PC-3 (cell line): ENCODE measurements at regions not wholly inside any gene's neighbourhood (a gene's known extent, or its start where the extent isn't known, plus 50 kb on each side); places are given as distances from the start of the nearest gene placed in this dataset.

Experiments used
- ATAC-seq: fragments of 200-7000 bp; cut with Tn5 transposase; 2 replicates; pipeline ENCODE4 v1.9.1; 2020; ENCODE audit warnings: mild to moderate bottlenecking, moderate library complexity
- BruUV-seq: library from RNA; stranded (reverse); fragments of 400-500 nt; replicated peaks from 2 replicates; lab custom pipeline; 2021; lab: Mats Ljungman, UMichigan
- CTCF ChIA-PET: fragments of 300-600 bp; sonication (Branson Sonifier 250); formaldehyde crosslinking; loops from one replicate; lab custom pipeline; 2022; ENCODE audit warnings: antibody characterized with exemption; lab: Charles Lee
- POLR2A ChIA-PET: fragments of 300-600 bp; sonication (Branson Sonifier 250); formaldehyde crosslinking; loops from one replicate; lab custom pipeline; 2022; ENCODE audit warnings: antibody characterized with exemption; ENCODE audit not compliant: unreplicated experiment; lab: Charles Lee
- DNase-seq: peaks from one replicate; pipeline ENCODE4 v3.0.0-alpha.2; 2015
- H2AFZ ChIP-seq: fragments of 300-600 bp; sonication (generic); 2 replicates; pipeline ENCODE4 v1.6.0; 2016; ENCODE audit warnings: antibody characterized with exemption, low read length
- H3F3A ChIP-seq: fragments of 300-600 bp; sonication (generic); one replicate; pipeline ENCODE4 v1.6.0; 2017; ENCODE audit warnings: antibody characterized with exemption, low read length, control low read depth, mild to moderate bottlenecking; ENCODE audit not compliant: unreplicated experiment
- H3K27ac ChIP-seq: fragments of 300-600 bp; sonication (generic); 2 replicates; pipeline ENCODE4 v1.5.1; 2016; ENCODE audit warnings: mild to moderate bottlenecking, low read length
- H3K27me3 ChIP-seq: fragments of 300-600 bp; sonication (generic); 2 replicates; pipeline ENCODE4 v1.6.1; 2016; ENCODE audit warnings: low read length, mixed read lengths
- H3K36me3 ChIP-seq: fragments of 300-600 bp; sonication (generic); 2 replicates; pipeline ENCODE4 v1.6.1; 2016; ENCODE audit warnings: low read depth, mixed run types, low read length, mixed read lengths
- H3K4me1 ChIP-seq: fragments of 300-600 bp; sonication (generic); 2 replicates; pipeline ENCODE4 v1.5.1; 2016; ENCODE audit warnings: low read length; ENCODE audit not compliant: insufficient read depth
- H3K4me2 ChIP-seq: fragments of 300-600 bp; sonication (generic); 2 replicates; pipeline ENCODE4 v1.6.0; 2016; ENCODE audit warnings: low read length
- H3K4me3 ChIP-seq: fragments of 300-600 bp; sonication (generic); 2 replicates; pipeline ENCODE4 v1.5.1; 2016; ENCODE audit warnings: mild to moderate bottlenecking, low read length, mixed read lengths
- H3K79me2 ChIP-seq: fragments of 300-600 bp; sonication (generic); 2 replicates; pipeline ENCODE4 v1.6.1; 2017; ENCODE audit warnings: low read length, mixed read lengths
- H3K9ac ChIP-seq: fragments of 300-600 bp; sonication (generic); 2 replicates; pipeline ENCODE4 v1.6.0; 2016; ENCODE audit warnings: mild to moderate bottlenecking, low read length
- H3K9me2 ChIP-seq: fragments of 300-600 bp; sonication (generic); replicated peaks from 2 replicates; pipeline ENCODE4 v1.6.1; 2016; ENCODE audit warnings: mixed run types, low read length, mixed read lengths
- H3K9me3 ChIP-seq: fragments of 300-600 bp; sonication (generic); 2 replicates; pipeline ENCODE4 v1.6.1; 2016; ENCODE audit warnings: low read length, mixed read lengths
- H4K20me1 ChIP-seq: fragments of 300-600 bp; sonication (generic); 2 replicates; pipeline ENCODE4 v1.6.1; 2016; ENCODE audit warnings: low read length, mixed read lengths
- EZH2 ChIP-seq: fragments of 300-600 bp; sonication (generic); IDR thresholded peaks from one replicate; pipeline ENCODE4 v1.6.1; 2017; ENCODE audit warnings: antibody characterized with exemption, mild to moderate bottlenecking, low read length; ENCODE audit not compliant: unreplicated experiment
- EZH2phosphoT487 ChIP-seq: fragments of 300-600 bp; sonication (generic); IDR thresholded peaks from 2 replicates; pipeline ENCODE4 v1.6.1; 2018; ENCODE audit warnings: mild to moderate bottlenecking, antibody characterized with exemption, low read length, borderline replicate concordance
- intact Hi-C: fragments of 100-400 bp; cut with micrococcal nuclease; formaldehyde crosslinking; loops from 2 replicates; pipeline ENCODE4 v1.9.0; 2023
- TF ChIP-seq, protein P1 (sequence below): fragments of 300-600 bp; sonication (generic); conservative IDR thresholded peaks from 2 replicates; pipeline ENCODE4 v1.5.1; 2017; ENCODE audit warnings: antibody characterized with exemption, low read depth, mild to moderate bottlenecking, low read length

DNA sequence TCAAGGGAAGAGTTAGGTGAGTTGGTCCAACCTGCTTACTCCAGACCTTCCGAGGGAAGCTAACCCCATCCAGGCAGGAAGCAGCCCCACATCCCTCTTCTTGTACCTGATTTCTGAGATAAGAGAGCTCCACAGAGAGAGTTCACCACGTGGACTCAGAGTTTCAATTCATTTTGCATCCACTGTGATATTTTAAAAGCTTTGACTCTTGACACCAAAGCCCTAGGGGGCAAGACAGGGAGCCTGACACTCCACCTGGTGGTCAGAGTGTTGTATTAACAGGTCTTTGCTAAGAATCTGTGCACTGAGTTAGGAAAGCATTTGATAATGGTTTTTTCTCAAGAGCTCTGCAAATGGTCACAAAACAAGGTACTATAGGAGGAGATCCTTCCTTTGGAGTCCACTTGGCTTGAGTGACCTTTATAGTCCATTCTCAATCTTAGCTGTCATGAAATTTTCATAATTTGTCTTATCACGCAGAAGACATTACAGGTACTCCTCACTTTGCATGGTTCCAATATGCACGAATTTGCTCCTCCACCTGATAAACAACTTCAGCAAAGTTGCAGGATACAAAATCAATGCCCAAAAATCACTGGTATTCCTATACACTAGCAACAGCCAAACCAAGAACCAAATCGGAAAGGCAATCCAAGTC is 56.2 kb upstream of the RIPOR2 start:
- POLR2A ChIA-PET: no interaction called here
- Histone ChIP-seq H3K9me2 (no peaks in the 10 kb centered on the region), H3K27me3 (no peaks in the 10 kb centered on the region), H3K4me2 (no peak overlapping the region), H2AFZ (no peak overlapping the region), H3K9me3 (no peaks in the 10 kb centered on the region), H3K27ac (no peak overlapping the region), H3K36me3 (no peaks in the 10 kb centered on the region), H3F3A (no peaks in the 10 kb centered on the region), H3K4me1 (peaks cover 10% of the 10 kb centered on the region), H3K4me3 (no peak overlapping the region), H3K9ac (no peak overlapping the region), H4K20me1 (no peaks in the 10 kb centered on the region), H3K79me2 (no peaks in the 10 kb centered on the region)
- peak; percentile 72 for DNase-seq
- CTCF ChIA-PET: interaction anchor here (0.7 to 1.3 kb wide), 6 partner anchors 15 to 136 kb away, joined by 3 to 23 read pairs (median 4); no protein-coding TSS in a partner anchor
- peak; percentile 68 for ATAC-seq
- intact Hi-C loops: loop anchor here (1.0 to 10.0 kb wide), 2 partner anchors 136 to 217 kb away; partner anchors contain the start of gene GMNN
- TF ChIP-seq EZH2: no peak
- TF ChIP-seq EZH2phosphoT487: no peak
- TF ChIP-seq, protein P1, sequence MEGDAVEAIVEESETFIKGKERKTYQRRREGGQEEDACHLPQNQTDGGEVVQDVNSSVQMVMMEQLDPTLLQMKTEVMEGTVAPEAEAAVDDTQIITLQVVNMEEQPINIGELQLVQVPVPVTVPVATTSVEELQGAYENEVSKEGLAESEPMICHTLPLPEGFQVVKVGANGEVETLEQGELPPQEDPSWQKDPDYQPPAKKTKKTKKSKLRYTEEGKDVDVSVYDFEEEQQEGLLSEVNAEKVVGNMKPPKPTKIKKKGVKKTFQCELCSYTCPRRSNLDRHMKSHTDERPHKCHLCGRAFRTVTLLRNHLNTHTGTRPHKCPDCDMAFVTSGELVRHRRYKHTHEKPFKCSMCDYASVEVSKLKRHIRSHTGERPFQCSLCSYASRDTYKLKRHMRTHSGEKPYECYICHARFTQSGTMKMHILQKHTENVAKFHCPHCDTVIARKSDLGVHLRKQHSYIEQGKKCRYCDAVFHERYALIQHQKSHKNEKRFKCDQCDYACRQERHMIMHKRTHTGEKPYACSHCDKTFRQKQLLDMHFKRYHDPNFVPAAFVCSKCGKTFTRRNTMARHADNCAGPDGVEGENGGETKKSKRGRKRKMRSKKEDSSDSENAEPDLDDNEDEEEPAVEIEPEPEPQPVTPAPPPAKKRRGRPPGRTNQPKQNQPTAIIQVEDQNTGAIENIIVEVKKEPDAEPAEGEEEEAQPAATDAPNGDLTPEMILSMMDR: peak; percentile 92
- BruUV-seq: no TSS peak

DNA sequence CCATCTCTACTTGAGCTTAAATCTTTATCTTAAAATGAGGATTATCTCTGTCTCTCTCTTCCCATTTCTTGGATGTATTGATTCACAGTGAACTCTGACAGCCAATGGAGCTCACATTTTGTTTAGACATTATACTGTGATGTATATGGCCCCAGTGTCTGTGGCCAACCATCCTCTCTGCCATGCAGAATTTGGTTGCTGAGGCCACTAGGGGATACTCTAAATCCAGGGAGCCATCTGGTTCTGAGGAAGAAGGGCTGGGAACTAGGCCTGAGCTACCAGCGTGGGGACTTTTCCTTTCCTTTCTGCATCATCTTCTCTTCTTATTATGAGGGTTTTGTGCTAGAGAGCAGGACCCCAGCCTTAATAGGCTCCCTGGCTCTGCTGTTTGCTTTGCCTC is 59.1 kb upstream of the RIPOR2 start:
- DNase-seq (no peak), ATAC-seq (no peak)
- Histone ChIP-seq H3K9me3 (no peaks in the 10 kb centered on the region), H3K4me3 (no peak overlapping the region), H3F3A (no peaks in the 10 kb centered on the region), H4K20me1 (no peaks in the 10 kb centered on the region), H3K9ac (no peak overlapping the region), H3K9me2 (no peaks in the 10 kb centered on the region), H3K4me2 (no peak overlapping the region), H3K27me3 (no peaks in the 10 kb centered on the region), H3K79me2 (no peaks in the 10 kb centered on the region), H3K4me1 (peaks cover 10% of the 10 kb centered on the region), H3K36me3 (no peaks in the 10 kb centered on the region), H3K27ac (no peak overlapping the region), H2AFZ (no peak overlapping the region)
- POLR2A ChIA-PET: no interaction called here
- no TSS peak for BruUV-seq
- intact Hi-C loops: loop anchor here (2.0 to 10.0 kb wide), 2 partner anchors 76 to 220 kb away; partner anchors contain the start of gene GMNN
- TF ChIP-seq EZH2 (no peak), EZH2phosphoT487 (no peak)
- TF ChIP-seq, protein P1: no peak; the same call in 1 of the 2 replicates
- CTCF ChIA-PET: interaction anchor here (1.8 kb wide), 1 partner anchor 23 kb away, joined by 6 read pairs; no protein-coding TSS in a partner anchor

DNA sequence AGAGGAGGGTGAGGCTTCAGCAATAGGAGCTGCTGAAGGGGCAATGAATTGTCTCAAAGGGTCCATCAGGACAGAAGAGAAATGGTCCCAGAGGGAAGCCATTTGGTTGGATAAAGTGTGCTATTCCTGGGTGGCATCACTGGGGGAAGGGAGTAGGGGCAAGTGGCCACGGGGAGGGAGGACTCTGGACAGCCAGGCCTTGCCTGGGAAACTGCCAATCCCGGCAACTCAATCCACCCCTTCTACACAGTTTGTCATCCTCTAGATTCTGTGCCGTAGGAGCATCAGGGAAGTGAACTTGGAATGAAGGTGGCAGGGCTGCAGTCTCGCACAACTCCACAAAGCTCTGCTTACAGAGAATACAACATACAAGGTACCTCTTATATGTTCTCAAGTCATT is 59.5 kb upstream of the RIPOR2 start:
- H3K9me2 ChIP-seq: no peaks in the 10 kb centered on the region
- H3F3A ChIP-seq: no peaks in the 10 kb centered on the region
- POLR2A ChIA-PET: no interaction called here
- ATAC-seq (no peak), DNase-seq (no peak)
- no TSS peak for BruUV-seq
- H4K20me1 ChIP-seq: no peaks in the 10 kb centered on the region
- CTCF ChIA-PET: interaction anchor here (1.8 kb wide), 1 partner anchor 22 kb away, joined by 6 read pairs; no protein-coding TSS in a partner anchor
- H3K4me2 ChIP-seq: no peak overlapping the region
- no peaks in the 10 kb centered on the region for H3K36me3 ChIP-seq
- H3K4me3 ChIP-seq: no peak overlapping the region
- H3K9me3 ChIP-seq: no peaks in the 10 kb centered on the region
- intact Hi-C loops: loop anchor here (2.0 to 10.0 kb wide), 2 partner anchors 76 to 220 kb away; partner anchors contain the start of gene GMNN
- no peak overlapping the region for H3K9ac ChIP-seq
- no peaks in the 10 kb centered on the region for H3K79me2 ChIP-seq
- no peak overlapping the region for H2AFZ ChIP-seq
- peaks cover 8% of the 10 kb centered on the region for H3K4me1 ChIP-seq
- H3K27me3 ChIP-seq: no peaks in the 10 kb centered on the region
- H3K27ac ChIP-seq: no peak overlapping the region
- TF ChIP-seq, protein P1: no peak
- TF ChIP-seq EZH2phosphoT487 (no peak), EZH2 (no peak)
